CD4-positive, alpha-beta memory T cell (primary cell): ENCODE measurements at regions not wholly inside any gene's neighbourhood (a gene's known extent, or its start where the extent isn't known, plus 50 kb on each side); places are given as distances from the start of the nearest gene placed in this dataset.
A peak's percentile ranks its signal among the peaks of the same experiment; 100 is the strongest.

ENCODE experiments used
- CTCF ChIA-PET: fragments of 350-600 bp; sonication (Branson Sonifier 250); formaldehyde crosslinking; loops from one replicate; lab custom pipeline; 2021; ENCODE audit warnings: inconsistent platforms; ENCODE audit not compliant: partially characterized antibody; lab: Charles Lee
- POLR2A ChIA-PET: fragments of 350-600 bp; sonication (Branson Sonifier 250); formaldehyde crosslinking; loops from one replicate; lab custom pipeline; 2021; ENCODE audit not compliant: partially characterized antibody; lab: Charles Lee
- DNase-seq, 5 donors: peaks; one replicate each; pipeline versions ENCODE4 v3.0.0 to v3.0.0-alpha.2; 2020 to 2022; ENCODE audit warnings: mixed read lengths in 1 of 5
- H3K27ac ChIP-seq: one replicate; pipeline ENCODE4 v1.7.0; 2013; ENCODE audit warnings: low read depth, low read length
- H3K27me3 ChIP-seq: 2 replicates; pipeline ENCODE4 v1.7.0; 2013; ENCODE audit warnings: mild to moderate bottlenecking, low read length, moderate library complexity; ENCODE audit not compliant: insufficient read depth
- H3K36me3 ChIP-seq: 2 replicates; pipeline ENCODE4 v1.7.0; 2013; ENCODE audit warnings: mild to moderate bottlenecking, low read length, moderate library complexity; ENCODE audit not compliant: insufficient read depth
- H3K4me1 ChIP-seq: 2 replicates; pipeline ENCODE4 v1.7.0; 2013; ENCODE audit warnings: mild to moderate bottlenecking, low read length, moderate library complexity; ENCODE audit not compliant: insufficient read depth
- H3K4me3 ChIP-seq, 2 donors: one replicate each; pipeline ENCODE4 v1.7.0; 2013; ENCODE audit warnings: low read length in 2 of 2, mild to moderate bottlenecking in 1 of 2
- H3K9me3 ChIP-seq, 2 donors: one replicate each; pipeline ENCODE4 v1.7.0; 2013; ENCODE audit warnings: low read length in 2 of 2, control low read depth in 1 of 2; ENCODE audit not compliant: control insufficient read depth in 1 of 2
- H3K27ac Mint-ChIP-seq, 7 donors: one replicate each; pipeline ENCODE4 v1.8.0; 2020 to 2021; ENCODE audit warnings: mixed read lengths in 7 of 7, mild to moderate bottlenecking in 6 of 7, inconsistent platforms in 3 of 7, moderate library complexity in 3 of 7
- H3K27me3 Mint-ChIP-seq, 2 donors: one replicate each; pipeline ENCODE4 v1.8.0; 2020 to 2021; ENCODE audit warnings: mixed read lengths in 2 of 2
- H3K36me3 Mint-ChIP-seq, 2 donors: one replicate each; pipeline ENCODE4 v1.8.0; 2020 to 2021; ENCODE audit warnings: mixed read lengths in 2 of 2, inconsistent platforms in 1 of 2, mild to moderate bottlenecking in 1 of 2
- H3K4me1 Mint-ChIP-seq, 4 donors: one replicate each; pipeline ENCODE4 v1.8.0; 2020 to 2021; ENCODE audit warnings: mixed read lengths in 4 of 4, mild to moderate bottlenecking in 1 of 4
- H3K4me3 Mint-ChIP-seq, 8 donors: one replicate each; pipeline ENCODE4 v1.8.0; 2020 to 2021; ENCODE audit warnings: mixed read lengths in 8 of 8, mild to moderate bottlenecking in 7 of 8, moderate library complexity in 6 of 8, inconsistent platforms in 3 of 8
- H3K9me3 Mint-ChIP-seq, 8 donors: one replicate each; pipeline ENCODE4 v1.8.0; 2020 to 2021; ENCODE audit warnings: mixed read lengths in 8 of 8, mild to moderate bottlenecking in 5 of 8, inconsistent platforms in 3 of 8, moderate library complexity in 1 of 8
- intact Hi-C: fragments of 100-400 bp; cut with micrococcal nuclease; formaldehyde crosslinking; loops from one replicate; pipeline ENCODE4 v1.15.1; 2023

DNA sequence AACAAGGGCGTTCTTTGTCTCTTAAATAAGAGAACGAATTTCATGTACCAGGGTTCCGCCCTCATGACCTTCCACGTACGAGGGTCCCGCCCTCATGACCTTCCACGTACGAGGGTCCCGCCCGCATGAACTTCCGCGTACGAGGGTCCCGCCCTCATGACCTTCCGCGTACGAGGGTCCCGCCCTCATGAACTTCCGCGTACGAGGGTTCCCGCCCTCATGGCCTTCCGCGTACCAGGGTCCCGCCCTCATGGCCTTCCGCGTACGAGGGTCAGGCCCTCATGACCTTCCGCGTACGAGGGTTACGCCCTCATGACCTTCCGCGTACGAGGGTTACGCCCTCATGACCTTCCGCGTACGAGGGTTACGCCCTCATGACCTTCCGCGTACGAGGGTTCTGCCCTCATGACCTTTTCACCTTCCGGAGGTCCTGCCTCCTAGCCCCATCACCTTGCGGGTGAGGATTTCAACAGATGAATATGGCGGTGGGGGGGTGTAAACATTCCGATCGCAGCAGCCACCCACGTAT lies 273.9 kb upstream of the ADAMTS16 start:
- no peak for DNase-seq
- Mint-ChIP-seq H3K4me1 (no peaks in the 10 kb centered on the region), H3K27ac (no peak overlapping the region), H3K4me3 (no peak overlapping the region), H3K27me3 (no peaks in the 10 kb centered on the region), H3K9me3 (peaks cover 0 to 13% (median 5%) of the 10 kb centered on the region in 8 donors), H3K36me3 (no peaks in the 10 kb centered on the region)
- Histone ChIP-seq H3K4me3 (no peak overlapping the region), H3K4me1 (no peaks in the 10 kb centered on the region), H3K27ac (no peak overlapping the region), H3K36me3 (no peaks in the 10 kb centered on the region), H3K9me3 (no peaks in the 10 kb centered on the region), H3K27me3 (no peaks in the 10 kb centered on the region)
- ChIA-PET CTCF (no interaction called here), POLR2A (no interaction called here)
- intact Hi-C loops: loop anchor here (10.0 kb wide), 1 partner anchor 549 kb away; no protein-coding TSS in a partner anchor

DNA sequence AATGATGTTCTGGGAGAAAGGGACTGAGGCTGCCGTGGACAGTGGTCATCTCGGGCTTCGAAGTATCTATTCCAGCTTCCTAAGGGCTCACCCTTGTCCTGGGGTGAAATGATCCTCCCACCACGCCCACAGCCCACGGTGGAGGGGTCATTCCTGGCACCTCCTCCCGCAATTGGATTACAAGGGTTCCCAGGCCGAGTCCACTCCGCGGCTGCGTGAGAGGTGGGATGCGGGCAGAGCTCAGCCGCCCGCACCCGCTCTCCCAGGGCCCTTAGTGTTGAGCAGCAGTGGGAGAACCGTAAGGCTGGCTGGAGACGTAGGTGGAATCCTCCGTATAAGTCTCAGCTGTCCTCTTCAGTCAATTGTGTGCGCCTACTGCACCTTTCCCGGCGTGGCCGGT lies 273.3 kb upstream of the ADAMTS16 start:
- CTCF ChIA-PET: no interaction called here
- intact Hi-C loops: loop anchor here (10.0 kb wide), 1 partner anchor 548 kb away; no protein-coding TSS in a partner anchor
- Mint-ChIP-seq H3K9me3 (peaks cover 0 to 13% (median 5%) of the 10 kb centered on the region in 8 donors), H3K27ac (no peak overlapping the region), H3K4me1 (no peaks in the 10 kb centered on the region), H3K4me3 (no peak overlapping the region), H3K27me3 (no peaks in the 10 kb centered on the region), H3K36me3 (no peaks in the 10 kb centered on the region)
- no peak overlapping the region for H3K27ac ChIP-seq
- POLR2A ChIA-PET: no interaction called here
- H3K36me3 ChIP-seq: no peaks in the 10 kb centered on the region
- no peaks in the 10 kb centered on the region for H3K27me3 ChIP-seq
- no peak for DNase-seq
- no peaks in the 10 kb centered on the region for H3K4me1 ChIP-seq
- H3K4me3 ChIP-seq: no peak overlapping the region
- H3K9me3 ChIP-seq: no peaks in the 10 kb centered on the region

DNA sequence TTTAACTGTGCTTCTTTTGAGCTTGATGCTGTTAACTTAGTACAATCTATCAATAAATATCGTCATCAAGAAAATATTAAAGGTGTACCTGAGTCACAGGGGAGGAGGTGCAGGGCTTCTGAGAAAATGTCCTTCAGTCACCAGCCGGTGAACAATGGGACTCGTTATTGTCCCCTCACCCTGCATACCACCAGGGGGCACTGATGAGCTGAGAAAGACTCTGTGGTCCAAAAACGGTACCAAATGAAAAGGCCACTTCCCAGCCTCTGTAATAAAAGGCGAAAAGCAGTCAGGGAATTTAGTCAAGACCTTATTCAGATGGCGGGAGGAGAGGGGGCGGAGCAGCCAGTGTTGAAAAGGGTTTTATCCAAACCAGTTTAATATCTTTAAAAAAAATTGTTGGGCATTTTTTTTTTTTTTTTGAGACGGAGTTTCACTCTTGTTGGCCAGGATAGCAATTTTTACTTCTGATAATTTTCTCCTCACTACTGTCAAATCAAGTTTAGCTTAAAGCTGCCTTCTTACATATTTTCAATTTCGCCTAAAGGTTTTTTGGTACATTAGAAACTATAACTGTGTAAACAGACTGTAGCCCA lies 271.9 kb upstream of the ADAMTS16 start:
- CTCF ChIA-PET: no interaction called here
- Histone ChIP-seq H3K36me3 (no peaks in the 10 kb centered on the region), H3K4me3 (no peak overlapping the region), H3K27me3 (no peaks in the 10 kb centered on the region), H3K4me1 (no peaks in the 10 kb centered on the region), H3K9me3 (no peaks in the 10 kb centered on the region), H3K27ac (no peak overlapping the region)
- intact Hi-C loops: loop anchor here (10.0 kb wide), 1 partner anchor 547 kb away; no protein-coding TSS in a partner anchor
- Mint-ChIP-seq H3K27me3 (no peaks in the 10 kb centered on the region), H3K4me1 (no peaks in the 10 kb centered on the region), H3K4me3 (no peak overlapping the region), H3K9me3 (peaks cover 0 to 13% (median 5%) of the 10 kb centered on the region in 8 donors), H3K27ac (no peak overlapping the region), H3K36me3 (no peaks in the 10 kb centered on the region)
- DNase-seq: peak in 1 of 5 donors; percentile 6
- POLR2A ChIA-PET: no interaction called here

DNA sequence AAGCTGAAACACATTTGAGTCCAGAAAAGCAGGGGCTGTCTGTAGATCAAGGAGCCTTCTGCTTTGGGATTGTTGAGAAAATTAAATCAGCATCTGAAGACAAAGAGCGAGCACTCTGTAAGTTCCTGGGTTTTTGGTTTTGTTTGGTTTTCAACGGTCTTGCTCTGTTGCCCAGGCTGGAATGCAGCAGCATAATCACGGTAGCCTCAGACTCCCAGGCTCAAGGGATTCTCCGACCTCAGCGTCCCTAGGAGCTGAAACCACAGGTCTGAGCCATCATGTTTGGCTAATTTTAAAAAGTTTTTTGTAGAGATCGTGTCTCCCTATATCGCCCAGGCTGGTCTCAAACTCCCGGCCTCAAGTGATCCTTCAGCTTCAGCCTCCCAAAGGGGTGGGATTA lies 266.5 kb upstream of the ADAMTS16 start:
- DNase-seq: no peak
- Histone ChIP-seq H3K27ac (no peak overlapping the region), H3K4me1 (no peaks in the 10 kb centered on the region), H3K9me3 (no peaks in the 10 kb centered on the region), H3K27me3 (no peaks in the 10 kb centered on the region), H3K36me3 (no peaks in the 10 kb centered on the region), H3K4me3 (no peak overlapping the region)
- POLR2A ChIA-PET: no interaction called here
- H3K36me3 Mint-ChIP-seq: no peaks in the 10 kb centered on the region
- no peak overlapping the region for H3K27ac Mint-ChIP-seq
- peaks cover 0 to 8% (median 0%) of the 10 kb centered on the region in 8 donors for H3K9me3 Mint-ChIP-seq
- intact Hi-C loops: no loop called here
- H3K4me3 Mint-ChIP-seq: no peak overlapping the region
- H3K4me1 Mint-ChIP-seq: no peaks in the 10 kb centered on the region
- CTCF ChIA-PET: no interaction called here
- H3K27me3 Mint-ChIP-seq: no peaks in the 10 kb centered on the region

DNA sequence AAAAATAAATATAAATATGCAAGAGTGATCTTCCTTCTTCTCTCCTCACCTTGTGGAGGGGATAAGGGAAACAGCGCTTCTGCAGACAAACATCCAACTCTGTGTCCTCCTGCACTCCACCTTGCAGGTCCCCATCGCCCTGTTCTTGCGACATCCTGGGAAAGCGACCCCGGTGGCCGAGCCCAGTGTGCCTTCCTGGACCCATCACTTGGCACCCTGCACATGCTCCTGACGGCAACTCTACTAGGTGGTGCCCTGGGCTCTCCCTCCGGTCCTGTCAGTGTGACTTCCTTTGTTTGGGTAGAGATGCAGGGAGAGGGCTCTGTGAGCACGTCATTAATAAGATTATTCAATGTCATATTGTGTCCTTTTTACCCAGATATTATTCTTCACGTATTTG lies 266.0 kb upstream of the ADAMTS16 start:
- Histone ChIP-seq H3K9me3 (no peaks in the 10 kb centered on the region), H3K36me3 (no peaks in the 10 kb centered on the region), H3K27ac (no peak overlapping the region), H3K4me1 (no peaks in the 10 kb centered on the region), H3K27me3 (no peaks in the 10 kb centered on the region), H3K4me3 (no peak overlapping the region)
- POLR2A ChIA-PET: no interaction called here
- no peak overlapping the region for H3K27ac Mint-ChIP-seq
- no peaks in the 10 kb centered on the region for H3K4me1 Mint-ChIP-seq
- intact Hi-C loops: no loop called here
- no peak for DNase-seq
- H3K36me3 Mint-ChIP-seq: no peaks in the 10 kb centered on the region
- peaks cover 0 to 7% (median 0%) of the 10 kb centered on the region in 8 donors for H3K9me3 Mint-ChIP-seq
- CTCF ChIA-PET: no interaction called here
- no peak overlapping the region for H3K4me3 Mint-ChIP-seq
- no peaks in the 10 kb centered on the region for H3K27me3 Mint-ChIP-seq

DNA sequence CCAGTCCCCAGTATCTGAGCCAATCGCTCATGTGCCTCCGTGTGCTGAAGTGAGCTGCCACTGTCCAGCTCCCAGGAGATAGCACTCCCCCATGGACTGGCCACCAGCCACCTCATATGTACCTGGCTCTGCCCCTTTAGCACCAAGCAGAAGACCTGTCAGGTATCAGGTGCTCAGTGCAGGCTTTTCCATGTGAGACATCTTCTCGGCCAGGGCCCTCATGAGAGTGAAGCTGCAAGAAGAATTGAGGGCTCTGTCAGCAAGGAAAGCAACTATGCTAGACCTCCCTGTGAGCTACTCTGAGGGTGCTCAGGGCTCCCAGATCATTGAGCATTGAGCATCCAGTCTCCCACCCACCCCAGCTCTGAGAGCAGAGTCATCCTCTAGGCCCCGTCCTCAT lies 264.2 kb upstream of the ADAMTS16 start:
- Histone ChIP-seq H3K27ac (no peak overlapping the region), H3K4me1 (no peaks in the 10 kb centered on the region), H3K36me3 (no peaks in the 10 kb centered on the region), H3K4me3 (no peak overlapping the region), H3K9me3 (no peaks in the 10 kb centered on the region), H3K27me3 (no peaks in the 10 kb centered on the region)
- H3K9me3 Mint-ChIP-seq: peaks cover 0 to 4% (median 0%) of the 10 kb centered on the region in 8 donors
- H3K4me1 Mint-ChIP-seq: no peaks in the 10 kb centered on the region
- no peak overlapping the region for H3K4me3 Mint-ChIP-seq
- no peak for DNase-seq
- no peak overlapping the region for H3K27ac Mint-ChIP-seq
- CTCF ChIA-PET: interaction anchor here (0.6 kb wide), 1 partner anchor 191 kb away, joined by 3 read pairs; no protein-coding TSS in a partner anchor
- POLR2A ChIA-PET: no interaction called here
- intact Hi-C loops: no loop called here
- peaks cover 0 to under 1% of the 10 kb centered on the region in 2 donors for H3K27me3 Mint-ChIP-seq
- H3K36me3 Mint-ChIP-seq: no peaks in the 10 kb centered on the region

DNA sequence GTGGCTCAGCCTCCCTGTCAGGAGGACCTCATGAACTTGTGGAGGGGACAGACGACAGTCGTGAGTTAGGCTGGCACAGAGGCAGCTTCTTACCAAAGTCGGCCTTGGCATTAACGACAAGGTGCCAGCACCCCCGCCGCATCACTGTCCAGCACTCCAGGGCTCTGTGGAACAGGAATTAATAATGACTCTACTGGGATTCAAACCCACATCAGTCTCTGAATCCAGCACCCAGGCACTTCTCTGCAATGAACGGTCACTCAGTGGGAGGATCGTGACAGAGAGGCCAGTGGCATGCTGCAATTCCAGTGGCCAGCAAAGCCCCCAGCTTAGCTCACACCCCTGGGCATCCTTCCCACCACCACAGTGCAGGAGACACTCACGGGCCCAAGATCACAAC lies 263.3 kb upstream of the ADAMTS16 start:
- Mint-ChIP-seq H3K36me3 (no peaks in the 10 kb centered on the region), H3K9me3 (peaks cover 0 to 4% (median 0%) of the 10 kb centered on the region in 8 donors), H3K27ac (no peak overlapping the region), H3K4me3 (no peak overlapping the region), H3K4me1 (no peaks in the 10 kb centered on the region), H3K27me3 (peaks cover 0 to 1% of the 10 kb centered on the region in 2 donors)
- Histone ChIP-seq H3K4me3 (no peak overlapping the region), H3K27me3 (no peaks in the 10 kb centered on the region), H3K27ac (no peak overlapping the region), H3K4me1 (no peaks in the 10 kb centered on the region), H3K9me3 (no peaks in the 10 kb centered on the region), H3K36me3 (no peaks in the 10 kb centered on the region)
- ChIA-PET POLR2A (no interaction called here), CTCF (interaction anchor here (0.7 kb wide), 1 partner anchor 275 kb away, joined by 4 read pairs; no protein-coding TSS in a partner anchor)
- intact Hi-C loops: no loop called here
- no peak for DNase-seq
